CD4-positive, alpha-beta T cell (primary cell): ENCODE measurements at regions not wholly inside any gene's neighbourhood (a gene's known extent, or its start where the extent isn't known, plus 50 kb on each side); places are given as distances from the start of the nearest gene placed in this dataset.

Source experiments
- ATAC-seq: fragments of 200-7000 bp; cut with Tn5 transposase; one replicate; pipeline ENCODE4 v1.10.0; 2022; ENCODE audit warnings: mild to moderate bottlenecking; ENCODE audit not compliant: poor library complexity
- CTCF ChIA-PET: fragments of 350-600 bp; sonication (Branson Sonifier 250); formaldehyde crosslinking; loops from one replicate; lab custom pipeline; 2021; ENCODE audit warnings: antibody characterized with exemption, inconsistent platforms; lab: Charles Lee
- POLR2A ChIA-PET: fragments of 350-600 bp; sonication (Branson Sonifier 250); formaldehyde crosslinking; loops from one replicate; lab custom pipeline; 2021; ENCODE audit warnings: antibody characterized with exemption, inconsistent platforms; lab: Charles Lee
- DNase-seq, 14 experiments: peaks; one replicate each; pipeline ENCODE4 v3.0.0-alpha.2; 2013 to 2020; ENCODE audit warnings: mixed read lengths in 2 of 14
- H3K27ac ChIP-seq, 2 donors: one replicate each; pipeline versions ENCODE4 v1.5.1 to v1.7.0; 2013; ENCODE audit warnings: low read length in 2 of 2, low read depth in 1 of 2, mild to moderate bottlenecking in 1 of 2
- H3K27me3 ChIP-seq, 2 experiments: 1 replicate in 1 of 2; 2 replicates in 1 of 2; pipeline versions ENCODE4 v1.6.1 to v1.7.0; 2013; ENCODE audit warnings: low read length in 2 of 2, control low read depth in 1 of 2, mild to moderate bottlenecking in 1 of 2, moderate library complexity in 1 of 2; ENCODE audit not compliant: insufficient read depth in 2 of 2, control insufficient read depth in 1 of 2
- H3K36me3 ChIP-seq: one replicate; pipeline ENCODE4 v1.6.1; 2013; ENCODE audit warnings: low read length, control low read depth; ENCODE audit not compliant: insufficient read depth
- H3K4me1 ChIP-seq: one replicate; pipeline ENCODE4 v1.6.1; 2013; ENCODE audit warnings: low read length, control low read depth; ENCODE audit not compliant: insufficient read depth
- H3K4me3 ChIP-seq: one replicate; pipeline ENCODE4 v1.5.1; 2013; ENCODE audit warnings: mild to moderate bottlenecking, low read length, moderate library complexity
- H3K9me3 ChIP-seq, 2 experiments: 1 replicate in 1 of 2; 2 replicates in 1 of 2; pipeline versions ENCODE4 v1.6.1 to v1.7.0; 2013; ENCODE audit warnings: low read length in 2 of 2, mild to moderate bottlenecking in 2 of 2, control low read depth in 1 of 2, moderate library complexity in 1 of 2; ENCODE audit not compliant: control insufficient read depth in 1 of 2, insufficient read depth in 1 of 2
- H3K27ac Mint-ChIP-seq: one replicate; pipeline ENCODE4 v1.8.0; 2020; ENCODE audit warnings: mixed read lengths
- H3K27me3 Mint-ChIP-seq: one replicate; pipeline ENCODE4 v1.8.0; 2021; ENCODE audit warnings: mixed read lengths
- H3K36me3 Mint-ChIP-seq: one replicate; pipeline ENCODE4 v1.8.0; 2021; ENCODE audit warnings: low read depth, mixed read lengths
- H3K4me1 Mint-ChIP-seq: one replicate; pipeline ENCODE4 v1.8.0; 2021; ENCODE audit warnings: low read depth, mixed read lengths
- H3K4me3 Mint-ChIP-seq: one replicate; pipeline ENCODE4 v1.8.0; 2020; ENCODE audit warnings: mild to moderate bottlenecking, mixed read lengths
- H3K9me3 Mint-ChIP-seq: one replicate; pipeline ENCODE4 v1.8.0; 2020; ENCODE audit warnings: mixed read lengths
- intact Hi-C, 2 experiments: fragments of 100-400 bp; cut with DNase I in 1 of 2; cut with micrococcal nuclease in 1 of 2; formaldehyde crosslinking; loops; one replicate each; pipeline versions ENCODE4 v1.15.1 to v1.9.0; 2023 to 2025; cut with DNase I, micrococcal nuclease
- TF ChIP-seq, protein P1 (sequence below): fragments of 200-600 bp; IDR thresholded peaks from one replicate; pipeline ENCODE4 v1.8.0; 2022; ENCODE audit warnings: antibody characterized with exemption, mild to moderate bottlenecking

DNA sequence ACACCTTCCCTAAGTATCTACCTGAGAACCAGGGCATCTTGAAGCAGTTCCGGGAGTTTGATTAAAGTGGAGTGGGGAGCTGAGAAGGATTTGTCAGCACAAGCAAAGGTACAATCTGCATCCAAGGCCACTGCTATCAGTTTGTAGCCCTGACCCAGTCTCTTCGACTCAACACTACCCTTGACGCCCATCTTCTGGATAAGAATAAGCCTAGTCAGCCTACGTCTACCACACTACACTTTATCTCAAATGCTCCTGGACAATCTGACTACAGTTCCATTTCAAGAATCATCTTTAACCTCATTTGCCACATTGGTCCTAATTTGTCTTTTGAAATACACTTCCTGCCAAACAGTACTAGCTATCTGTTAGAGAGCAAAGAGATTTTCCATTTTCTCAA lies 134.1 kb upstream of the C1GALT1 start:
- no peak for ATAC-seq
- Histone ChIP-seq H3K36me3 (no peaks in the 10 kb centered on the region), H3K4me3 (no peak overlapping the region), H3K4me1 (no peaks in the 10 kb centered on the region), H3K27ac (no peak overlapping the region), H3K27me3 (no peaks in the 10 kb centered on the region), H3K9me3 (no peaks in the 10 kb centered on the region)
- Mint-ChIP-seq H3K4me3 (no peak overlapping the region), H3K9me3 (no peaks in the 10 kb centered on the region), H3K4me1 (no peaks in the 10 kb centered on the region), H3K27ac (no peak overlapping the region), H3K27me3 (no peaks in the 10 kb centered on the region), H3K36me3 (no peaks in the 10 kb centered on the region)
- CTCF ChIA-PET, result no interaction called here
- intact Hi-C loops, result no loop called here
- POLR2A ChIA-PET, result no interaction called here
- TF ChIP-seq, protein P1, sequence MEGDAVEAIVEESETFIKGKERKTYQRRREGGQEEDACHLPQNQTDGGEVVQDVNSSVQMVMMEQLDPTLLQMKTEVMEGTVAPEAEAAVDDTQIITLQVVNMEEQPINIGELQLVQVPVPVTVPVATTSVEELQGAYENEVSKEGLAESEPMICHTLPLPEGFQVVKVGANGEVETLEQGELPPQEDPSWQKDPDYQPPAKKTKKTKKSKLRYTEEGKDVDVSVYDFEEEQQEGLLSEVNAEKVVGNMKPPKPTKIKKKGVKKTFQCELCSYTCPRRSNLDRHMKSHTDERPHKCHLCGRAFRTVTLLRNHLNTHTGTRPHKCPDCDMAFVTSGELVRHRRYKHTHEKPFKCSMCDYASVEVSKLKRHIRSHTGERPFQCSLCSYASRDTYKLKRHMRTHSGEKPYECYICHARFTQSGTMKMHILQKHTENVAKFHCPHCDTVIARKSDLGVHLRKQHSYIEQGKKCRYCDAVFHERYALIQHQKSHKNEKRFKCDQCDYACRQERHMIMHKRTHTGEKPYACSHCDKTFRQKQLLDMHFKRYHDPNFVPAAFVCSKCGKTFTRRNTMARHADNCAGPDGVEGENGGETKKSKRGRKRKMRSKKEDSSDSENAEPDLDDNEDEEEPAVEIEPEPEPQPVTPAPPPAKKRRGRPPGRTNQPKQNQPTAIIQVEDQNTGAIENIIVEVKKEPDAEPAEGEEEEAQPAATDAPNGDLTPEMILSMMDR, result no peak
- DNase-seq, result no peak

DNA sequence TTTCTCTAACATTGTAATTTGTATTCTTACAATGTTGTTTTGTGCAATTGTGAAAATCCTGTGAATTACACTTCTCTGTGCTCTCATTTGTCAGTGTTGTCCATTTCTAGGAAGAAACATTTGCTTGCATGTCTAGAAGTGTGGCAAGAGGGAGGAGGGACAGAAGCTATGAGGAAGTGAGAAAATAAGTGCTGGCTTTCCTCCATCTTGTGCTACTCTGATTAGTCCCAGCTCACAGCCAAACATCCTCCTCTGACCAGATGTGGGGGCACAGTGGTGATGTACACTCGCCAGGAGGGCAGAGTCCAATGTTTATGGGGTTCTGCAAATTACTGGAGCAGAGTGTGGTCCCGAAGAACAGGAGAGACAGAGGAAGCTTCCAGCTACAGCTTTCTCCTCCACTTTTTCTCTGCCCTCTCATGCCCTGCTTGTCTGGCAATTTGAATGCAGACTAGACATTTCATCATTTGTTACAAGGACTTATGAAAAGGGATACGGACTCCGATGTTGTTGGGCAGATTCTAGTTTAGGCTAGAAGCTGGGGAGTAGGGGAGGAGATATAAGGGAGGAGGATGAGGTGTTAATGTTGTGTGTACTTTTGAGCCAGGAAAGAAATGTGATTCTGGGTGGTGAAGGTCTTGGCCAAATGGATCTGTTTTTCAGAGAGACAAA lies 131.0 kb upstream of the C1GALT1 start:
- no peak overlapping the region for H3K4me3 Mint-ChIP-seq
- Histone ChIP-seq H3K4me3 (no peak overlapping the region), H3K27ac (no peak overlapping the region), H3K4me1 (no peaks in the 10 kb centered on the region), H3K36me3 (no peaks in the 10 kb centered on the region), H3K9me3 (no peaks in the 10 kb centered on the region), H3K27me3 (no peaks in the 10 kb centered on the region)
- CTCF ChIA-PET, result no interaction called here
- no peak for ATAC-seq
- no peaks in the 10 kb centered on the region for H3K9me3 Mint-ChIP-seq
- H3K27ac Mint-ChIP-seq, result no peak overlapping the region
- POLR2A ChIA-PET, result no interaction called here
- no peaks in the 10 kb centered on the region for H3K4me1 Mint-ChIP-seq
- no peaks in the 10 kb centered on the region for H3K27me3 Mint-ChIP-seq
- TF ChIP-seq, protein P1, result no peak
- intact Hi-C loops, result no loop called here
- no peaks in the 10 kb centered on the region for H3K36me3 Mint-ChIP-seq
- no peak for DNase-seq

DNA sequence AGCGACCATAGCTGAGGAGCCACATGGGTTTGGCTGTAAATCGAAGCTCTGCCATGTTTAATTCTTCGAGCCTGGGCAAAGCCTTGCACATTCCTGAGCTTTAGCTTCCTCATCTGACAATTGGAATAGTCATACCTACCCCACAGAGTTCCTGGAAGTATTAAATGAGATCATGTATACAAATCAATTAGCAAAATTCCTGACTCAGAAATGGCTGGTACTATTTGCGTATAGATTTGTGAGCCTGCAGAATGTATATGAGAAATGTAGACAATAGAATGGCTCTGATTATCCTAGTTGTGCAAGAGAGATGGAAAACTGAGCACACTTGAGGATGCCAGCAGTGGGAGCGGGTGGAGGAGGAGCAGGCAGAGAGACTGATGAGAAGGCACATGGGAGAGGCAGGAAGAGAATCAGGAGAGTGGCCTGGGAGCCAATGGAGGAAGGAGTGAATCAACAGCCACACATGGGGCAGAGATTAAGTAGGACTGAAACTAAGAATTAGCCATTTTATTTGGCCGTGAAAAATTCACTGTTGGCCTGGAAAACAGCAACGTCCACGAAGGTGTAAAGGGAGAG lies 128.0 kb upstream of the C1GALT1 start:
- TF ChIP-seq, protein P1, result no peak
- intact Hi-C loops, result no loop called here
- Mint-ChIP-seq H3K9me3 (no peaks in the 10 kb centered on the region), H3K27me3 (peaks cover 8% of the 10 kb centered on the region), H3K27ac (no peak overlapping the region), H3K36me3 (no peaks in the 10 kb centered on the region), H3K4me1 (no peaks in the 10 kb centered on the region), H3K4me3 (no peak overlapping the region)
- H3K4me3 ChIP-seq, result no peak overlapping the region
- no peaks in the 10 kb centered on the region for H3K36me3 ChIP-seq
- ChIA-PET CTCF (no interaction called here), POLR2A (no interaction called here)
- DNase-seq, result no peak
- no peaks in the 10 kb centered on the region for H3K9me3 ChIP-seq
- H3K27me3 ChIP-seq, result no peaks in the 10 kb centered on the region
- H3K4me1 ChIP-seq, result no peaks in the 10 kb centered on the region
- no peak for ATAC-seq
- H3K27ac ChIP-seq, result no peak overlapping the region
